NCI-H2196 (cell line): ENCODE measurements at regions not wholly inside any gene's neighbourhood (a gene's known extent, or its start where the extent isn't known, plus 50 kb on each side); places are given as distances from the start of the nearest gene placed in this dataset.

Experiments used
- DNase-seq: peaks from one replicate; lab custom pipeline; 2025; ENCODE audit not compliant: unreplicated experiment; lab: John Stamatoyannopoulos, UW

- no peak for DNase-seq
These were observed 53.0 kb upstream of the ANKEF1 start for GRCh38 chr20:9981829-9982228.

- DNase-seq = peak; percentile 80
These were observed 56.3 kb upstream of the ANKEF1 start for GRCh38 chr20:9978397-9979004.

DNA sequence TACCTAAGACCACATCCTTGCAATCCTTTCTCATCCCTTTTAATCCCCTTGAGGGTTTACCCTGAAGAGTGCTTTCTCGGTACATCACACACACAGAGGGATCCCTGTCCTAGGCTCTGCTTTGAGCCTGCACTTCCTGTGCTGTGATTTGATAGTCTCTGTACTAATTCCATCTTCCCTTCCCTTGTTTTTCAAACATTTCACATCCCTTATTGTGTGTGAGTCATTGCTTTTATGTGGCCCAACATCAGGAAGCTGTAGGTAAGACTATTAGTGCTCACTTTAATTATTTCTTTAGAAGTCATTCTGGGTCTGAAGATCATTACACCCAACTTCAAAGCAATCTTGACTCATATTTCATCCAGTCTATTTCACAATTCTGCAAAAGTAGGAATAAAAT lies 57.2 kb upstream of the ANKEF1 start:
- DNase-seq = no peak

- no peak for DNase-seq
These were observed 60.5 kb upstream of the ANKEF1 start for GRCh38 chr20:9974324-9974723.

GRCh38 chr20:9971746-9972145 lies 63.0 kb upstream of the ANKEF1 start:
- DNase-seq = no peak

DNA sequence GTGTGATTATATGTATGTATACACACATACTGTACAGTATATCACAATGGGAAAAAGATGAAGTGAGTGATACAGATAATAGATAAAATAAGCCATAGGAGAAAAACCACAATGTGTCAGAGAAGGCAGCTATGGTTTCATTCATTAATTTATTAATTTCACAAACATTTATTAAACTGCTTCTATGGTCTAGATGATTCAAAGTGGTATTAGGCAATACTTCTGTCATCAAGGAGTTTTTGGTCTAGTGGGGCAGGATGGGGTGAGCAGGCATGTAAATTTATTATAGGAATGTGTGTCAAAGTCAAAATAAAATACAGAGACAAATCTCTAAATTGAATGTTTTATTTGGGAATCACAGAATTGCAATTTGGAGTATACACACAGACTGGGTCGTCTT lies 65.2 kb upstream of the ANKEF1 start:
- no peak for DNase-seq

- no peak for DNase-seq
These were observed 66.8 kb upstream of the ANKEF1 start for GRCh38 chr20:9968015-9968414.

DNA sequence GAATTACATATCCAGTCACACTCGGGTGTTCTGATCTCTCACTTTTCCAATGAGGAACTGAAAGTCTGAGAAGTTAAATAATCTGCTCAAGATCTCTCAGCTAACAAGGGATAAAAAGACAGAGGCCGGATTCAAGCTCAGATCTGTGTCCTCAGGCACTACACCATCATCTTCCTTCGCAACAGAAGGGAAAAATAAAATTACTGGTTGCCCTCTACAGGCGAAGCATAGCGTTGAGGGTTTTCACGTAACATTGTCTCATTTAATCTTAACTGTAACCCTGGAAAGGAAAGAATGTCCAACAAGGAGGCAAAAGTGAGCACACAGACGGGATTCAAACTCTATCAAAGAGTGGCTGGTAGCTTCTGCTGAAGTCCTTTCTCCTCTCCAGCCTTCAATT lies 67.8 kb upstream of the ANKEF1 start:
- DNase-seq = no peak

DNA sequence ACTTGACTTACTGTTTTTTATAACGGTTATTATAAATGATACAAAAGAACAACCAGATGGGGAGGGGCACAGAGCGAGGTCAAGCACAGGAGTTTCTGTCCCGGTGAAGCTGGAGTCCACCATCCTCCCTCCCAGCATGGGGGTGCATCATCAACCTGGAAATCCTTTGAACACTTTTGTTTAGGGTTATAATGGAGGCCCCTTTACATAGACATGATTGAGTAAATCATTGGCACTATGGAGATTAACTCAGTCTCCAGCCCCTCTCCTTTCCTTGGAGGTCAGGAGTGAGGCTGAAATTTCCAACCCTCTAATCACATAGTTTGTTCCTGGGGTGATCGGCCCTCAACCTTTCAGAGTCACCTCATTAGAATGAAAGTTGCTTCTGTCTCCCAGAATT lies 71.8 kb upstream of the ANKEF1 start:
- DNase-seq = no peak

DNA sequence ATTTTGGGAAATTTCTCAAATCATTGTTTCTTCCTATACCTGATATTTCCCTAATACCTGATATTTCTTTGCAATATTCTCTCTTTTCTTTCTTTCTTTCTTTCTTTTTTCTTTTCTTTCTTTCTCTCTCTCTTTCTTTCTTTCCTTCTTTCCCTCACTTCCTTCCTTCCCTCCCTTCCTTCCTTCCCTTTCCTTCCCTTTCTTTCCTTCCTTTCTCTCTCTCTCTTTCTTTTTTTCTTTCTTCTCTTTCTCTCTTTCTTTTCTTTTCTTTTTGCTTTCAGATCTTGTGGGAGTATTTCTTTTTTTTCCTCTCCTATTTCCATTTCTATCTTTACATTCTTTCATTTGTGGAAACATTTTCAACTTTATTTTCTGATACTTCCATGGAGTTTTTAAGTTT lies 76.1 kb upstream of the ANKEF1 start:
- DNase-seq = no peak

GRCh38 chr20:9955646-9956045 lies 79.1 kb upstream of the ANKEF1 start:
- DNase-seq = no peak

DNA sequence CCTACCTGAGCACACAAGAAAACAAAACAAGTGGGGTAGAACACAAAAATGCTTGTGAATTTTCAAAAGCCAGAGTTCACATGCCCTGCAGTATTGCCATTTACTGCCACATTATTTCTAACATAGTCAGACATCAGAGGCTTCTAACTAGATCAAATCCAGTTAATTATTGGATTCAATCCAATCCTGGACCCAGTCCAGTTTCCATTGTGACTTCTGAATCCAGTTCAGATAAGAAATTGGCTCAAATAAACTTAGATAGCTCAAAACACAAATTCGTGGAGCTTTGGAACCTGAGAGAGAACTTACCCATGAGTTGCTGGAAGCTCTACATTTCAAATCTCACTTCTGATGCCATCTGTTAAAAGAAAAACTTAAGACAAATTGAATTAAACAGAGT lies 85.2 kb upstream of the ANKEF1 start:
- no peak for DNase-seq

- DNase-seq = no peak
These were observed 89.4 kb upstream of the ANKEF1 start for GRCh38 chr20:9945408-9945807.

GRCh38 chr20:9942736-9943135 lies 92.1 kb upstream of the ANKEF1 start:
- no peak for DNase-seq

DNA sequence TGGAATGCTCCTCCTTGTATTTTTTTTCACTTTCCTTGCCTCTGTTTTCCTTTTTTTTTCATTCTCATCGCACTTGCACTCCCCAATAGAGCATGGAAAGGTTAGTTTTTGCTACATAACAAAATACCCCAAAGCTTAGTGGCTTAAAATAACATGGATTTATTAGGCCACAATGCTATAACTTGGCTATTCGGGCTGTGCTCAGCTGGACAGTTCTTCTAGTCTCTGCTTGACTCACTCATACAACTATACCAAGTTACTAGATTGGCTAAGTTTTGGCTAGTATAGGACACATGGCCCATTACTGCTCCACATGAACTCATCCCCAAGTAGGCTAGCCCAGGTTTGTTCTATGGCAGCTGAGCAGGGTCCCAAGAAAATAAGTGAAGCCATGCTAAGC lies 94.5 kb upstream of the ANKEF1 start:
- DNase-seq = no peak

DNA sequence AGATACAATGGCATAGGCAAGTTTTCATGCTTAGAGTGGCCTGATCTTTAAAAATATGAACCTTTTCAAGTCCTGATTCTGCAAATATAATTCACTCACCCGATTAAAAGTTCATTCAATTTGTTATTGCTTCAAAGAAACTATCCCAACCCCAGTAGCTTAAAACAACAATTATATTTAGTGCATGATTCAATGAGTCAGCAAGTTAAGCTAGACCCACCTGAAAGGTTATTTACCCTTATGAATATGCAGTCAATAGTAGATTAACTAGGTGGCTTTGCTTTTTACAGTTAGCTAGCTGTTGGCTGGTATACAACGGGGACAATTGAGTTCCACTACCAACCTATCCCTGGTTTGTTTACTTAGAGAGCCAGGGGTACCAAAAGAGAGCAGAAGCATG lies 95.6 kb upstream of the ANKEF1 start:
- DNase-seq = no peak

- no peak for DNase-seq
These were observed 96.4 kb upstream of the PAK5 start for GRCh38 chr20:9935285-9935684.

- DNase-seq = no peak
These were observed 91.3 kb upstream of the PAK5 start for GRCh38 chr20:9930142-9930541.

GRCh38 chr20:9928955-9929354 lies 90.1 kb upstream of the PAK5 start:
- DNase-seq = no peak

DNA sequence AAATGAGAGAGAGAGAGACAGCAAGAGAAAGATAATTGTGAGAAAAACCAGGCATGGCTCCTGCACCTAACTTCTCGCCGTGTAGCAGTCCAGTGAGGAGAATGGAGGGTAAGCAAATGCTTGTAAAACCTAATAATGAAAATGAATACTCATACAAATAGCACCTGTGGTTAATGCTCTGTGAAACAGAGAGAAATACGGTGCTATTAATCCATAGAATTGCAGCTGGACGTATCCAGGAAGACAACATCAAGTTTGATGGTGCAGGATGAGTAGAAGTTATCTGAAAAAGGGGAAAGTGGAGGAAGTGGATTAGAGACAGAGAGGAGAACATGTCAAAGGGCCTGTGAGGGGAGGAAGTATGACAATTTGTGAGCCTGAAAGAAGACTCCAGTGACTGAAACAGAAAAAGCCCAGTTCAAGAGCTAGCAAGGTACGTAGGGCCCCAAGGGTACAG lies 89.4 kb upstream of the PAK5 start:
- DNase-seq = no peak

- no peak for DNase-seq
These were observed 88.3 kb upstream of the PAK5 start for GRCh38 chr20:9927224-9927623.

DNA sequence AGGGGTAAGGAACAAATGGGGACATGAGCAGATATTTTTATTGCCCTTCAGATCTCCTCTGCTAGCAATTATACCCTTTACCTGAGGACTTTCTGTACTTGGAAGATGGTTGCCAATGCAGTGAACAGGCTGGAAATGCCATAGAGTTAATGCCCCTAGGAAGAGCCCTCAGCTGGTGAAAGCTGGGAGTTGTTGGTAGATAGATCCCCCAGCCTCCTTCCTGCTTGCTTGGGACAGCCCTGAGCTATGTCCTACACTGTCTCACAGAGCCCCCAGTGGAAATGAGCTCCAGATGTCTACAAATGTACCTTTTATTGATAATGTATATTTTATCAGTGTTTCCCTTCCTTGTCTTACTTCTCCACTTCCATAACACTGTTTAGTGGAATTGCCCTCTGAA lies 87.6 kb upstream of the PAK5 start:
- no peak for DNase-seq

DNA sequence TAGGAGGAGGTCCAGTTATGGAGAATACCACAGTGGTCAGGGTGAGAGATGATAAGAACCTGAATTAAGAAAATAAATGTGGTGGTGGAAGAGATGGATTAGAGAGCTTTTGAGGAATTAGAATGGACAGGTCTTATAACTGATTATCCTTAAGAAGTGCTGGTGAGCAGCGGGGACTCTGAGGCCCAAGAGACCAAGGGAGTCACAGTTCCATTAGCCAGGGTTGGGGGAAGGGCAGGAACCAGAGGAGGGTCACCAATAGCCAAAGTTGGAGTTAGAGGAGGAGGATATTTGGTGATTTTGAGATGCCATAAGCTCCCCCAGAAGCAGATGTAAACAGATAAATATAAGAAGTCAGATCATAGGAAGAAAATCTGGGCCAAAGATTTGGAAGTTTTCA lies 87.1 kb upstream of the PAK5 start:
- DNase-seq = no peak

- no peak for DNase-seq
These were observed 84.8 kb upstream of the PAK5 start for GRCh38 chr20:9923648-9924047.
